ENCODE measurements at regions not wholly inside any gene's neighbourhood (a gene's known extent, or its start where the extent isn't known, plus 50 kb on each side); places are given as distances from the start of the nearest gene placed in this dataset.
"Not testable (repeated sequence)": the region's sequence is repeated elsewhere in the genome, so short reads cannot be mapped to it uniquely, and the experiment has no call there.

DNA sequence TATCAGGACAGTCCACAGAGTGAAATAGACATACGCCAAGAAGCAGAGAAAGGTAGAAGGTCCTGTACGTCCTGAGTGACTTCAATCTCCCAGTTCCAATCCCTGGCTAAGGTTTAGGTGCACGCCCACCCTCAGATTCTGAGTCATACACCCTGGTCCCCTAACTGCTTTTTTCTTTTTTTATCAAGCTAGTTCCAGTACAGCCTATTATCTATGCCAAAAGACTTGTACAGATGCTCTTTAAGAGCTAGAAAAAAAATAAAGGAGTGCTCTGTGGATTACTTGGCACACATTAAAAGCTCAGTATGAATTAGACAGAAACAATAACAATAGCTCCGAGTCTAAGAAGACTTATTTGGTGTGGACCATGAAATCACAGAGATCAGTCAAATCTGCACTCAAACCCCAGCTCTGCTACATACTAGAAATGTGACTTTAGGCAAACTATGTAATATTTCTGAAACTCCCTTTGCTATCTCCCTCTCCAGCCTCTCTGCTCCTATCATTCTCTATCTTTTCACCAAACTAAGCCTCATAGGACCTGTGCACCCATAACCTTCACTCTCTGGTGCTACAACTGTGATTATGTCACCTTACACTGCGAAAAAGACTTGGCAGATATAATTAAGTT, 168.8 kb upstream of the KCTD7 start:
- H3K9ac ChIP-seq (ENCODE audit: low read depth, low read length); H3K27me3 ChIP-seq (ENCODE audit: insufficient read depth, low read length); H3K9me3 ChIP-seq (ENCODE audit: insufficient read depth, low read depth, low read length); H3K27ac ChIP-seq (ENCODE audit: low read depth, low read length); H3K36me3 ChIP-seq (ENCODE audit: insufficient read depth, low read length); H3K4me1 ChIP-seq (ENCODE audit: insufficient read depth, low read length); H3K4me3 ChIP-seq (ENCODE audit: low read length): not testable (repeated sequence)
- WGBS, result 94% methylated on average over 5 of the region's 5 CpGs

DNA sequence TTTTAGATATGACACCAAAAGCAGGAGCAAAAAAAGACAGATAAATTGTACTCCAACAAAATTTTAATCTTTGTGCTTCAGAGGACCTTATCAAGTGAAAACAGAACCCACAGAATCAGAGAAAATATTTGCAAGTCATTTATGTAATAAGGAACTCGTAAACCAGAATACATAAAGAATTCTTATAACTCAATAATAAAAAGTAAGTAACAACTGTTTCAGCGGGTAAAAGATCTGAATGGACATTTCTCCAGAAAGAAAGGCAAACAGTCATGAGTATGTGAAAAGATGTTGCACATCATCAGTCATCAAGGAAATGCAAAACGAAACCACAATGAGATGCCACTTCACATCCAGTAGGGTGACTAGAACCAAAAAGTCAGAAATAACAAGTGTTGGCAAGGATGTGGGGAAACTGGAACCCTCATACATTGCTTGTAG, 167.7 kb upstream of the KCTD7 start:
- 93% methylated on average over 2 of the region's 3 CpGs for WGBS
- no peak overlapping the region for H3K9ac ChIP-seq (ENCODE audit: low read depth, low read length)
- H3K4me1 ChIP-seq (ENCODE audit: insufficient read depth, low read length), result no peaks in the 10 kb centered on the region
- H3K36me3 ChIP-seq (ENCODE audit: insufficient read depth, low read length), result no peaks in the 10 kb centered on the region
- no peak overlapping the region for H3K27ac ChIP-seq (ENCODE audit: low read depth, low read length)
- H3K4me3 ChIP-seq (ENCODE audit: low read length), result no peak overlapping the region
- no peaks in the 10 kb centered on the region for H3K27me3 ChIP-seq (ENCODE audit: insufficient read depth, low read length)
- no peaks in the 10 kb centered on the region for H3K9me3 ChIP-seq (ENCODE audit: insufficient read depth, low read depth, low read length)

DNA sequence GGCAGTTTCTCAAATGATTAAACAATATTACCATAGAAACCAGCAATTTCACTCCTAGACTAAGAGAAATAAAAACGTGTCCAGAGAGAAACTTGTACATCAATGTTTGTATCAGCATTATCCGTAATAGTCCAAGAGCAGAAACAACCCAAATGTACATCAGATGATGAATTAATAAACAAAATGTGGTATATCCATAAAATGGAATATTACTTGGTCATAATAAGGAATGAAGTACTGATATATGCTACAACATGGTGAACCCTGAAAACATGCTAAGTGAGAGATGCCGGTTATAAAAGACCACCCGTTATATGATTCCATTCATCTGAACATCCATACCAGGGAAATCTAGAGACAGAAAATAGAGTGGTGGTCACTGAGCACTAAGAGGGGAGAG, 167.3 kb upstream of the KCTD7 start:
- not testable (repeated sequence) for H3K27ac ChIP-seq (ENCODE audit: low read depth, low read length); H3K9ac ChIP-seq (ENCODE audit: low read depth, low read length); H3K4me1 ChIP-seq (ENCODE audit: insufficient read depth, low read length); H3K9me3 ChIP-seq (ENCODE audit: insufficient read depth, low read depth, low read length); H3K4me3 ChIP-seq (ENCODE audit: low read length); H3K27me3 ChIP-seq (ENCODE audit: insufficient read depth, low read length); H3K36me3 ChIP-seq (ENCODE audit: insufficient read depth, low read length)
- WGBS, result 93% methylated on average over 2 of the region's 4 CpGs

DNA sequence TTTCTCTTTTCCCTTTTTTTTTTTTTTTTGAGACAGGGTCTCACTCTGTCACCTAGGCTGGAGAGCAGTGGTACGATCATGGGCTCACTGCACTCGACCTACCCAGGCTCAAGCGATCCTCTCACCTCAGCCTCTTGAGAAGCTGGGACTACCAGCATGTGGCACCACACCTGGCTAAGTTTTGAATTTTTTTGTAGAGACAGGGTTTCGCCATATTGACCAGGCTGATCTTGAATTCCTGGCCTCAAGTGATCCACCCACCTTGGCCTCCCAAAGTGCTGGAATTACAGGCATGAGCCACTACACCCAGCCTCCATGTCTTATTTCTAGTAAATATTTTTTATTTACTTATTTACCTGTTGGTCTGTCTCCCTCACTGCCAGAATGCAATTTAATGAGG, 165.8 kb upstream of the KCTD7 start:
- H3K27me3 ChIP-seq (ENCODE audit: insufficient read depth, low read length); H3K4me1 ChIP-seq (ENCODE audit: insufficient read depth, low read length); H3K4me3 ChIP-seq (ENCODE audit: low read length); H3K27ac ChIP-seq (ENCODE audit: low read depth, low read length); H3K9ac ChIP-seq (ENCODE audit: low read depth, low read length); H3K9me3 ChIP-seq (ENCODE audit: insufficient read depth, low read depth, low read length); H3K36me3 ChIP-seq (ENCODE audit: insufficient read depth, low read length): not testable (repeated sequence)
- 91% methylated on average over 4 of the region's 4 CpGs for WGBS

DNA sequence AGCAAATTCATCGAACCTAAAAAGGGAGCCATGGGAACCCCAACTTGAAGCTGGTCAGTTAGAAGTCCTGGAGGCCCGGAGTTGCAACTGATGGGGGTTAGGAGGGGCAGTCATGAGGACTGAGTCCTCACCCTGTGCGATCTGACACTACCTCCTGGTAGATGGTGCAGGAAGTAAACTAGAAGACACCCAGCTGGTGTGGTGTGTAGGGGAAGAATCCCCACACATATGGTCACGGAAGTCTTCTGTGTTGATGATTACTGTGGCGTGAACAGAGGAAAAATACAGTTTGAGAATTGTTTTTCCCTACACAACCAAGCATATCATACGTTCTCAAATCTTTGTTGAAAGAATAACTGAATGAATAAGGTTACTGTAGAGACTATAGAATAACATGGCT, 164.6 kb upstream of the KCTD7 start:
- Histone ChIP-seq H3K4me1 (ENCODE audit: insufficient read depth, low read length) (no peaks in the 10 kb centered on the region), H3K9ac (ENCODE audit: low read depth, low read length) (no peak overlapping the region), H3K27ac (ENCODE audit: low read depth, low read length) (no peak overlapping the region), H3K36me3 (ENCODE audit: insufficient read depth, low read length) (no peaks in the 10 kb centered on the region), H3K4me3 (ENCODE audit: low read length) (no peak overlapping the region), H3K9me3 (ENCODE audit: insufficient read depth, low read depth, low read length) (no peaks in the 10 kb centered on the region), H3K27me3 (ENCODE audit: insufficient read depth, low read length) (no peaks in the 10 kb centered on the region)
- WGBS, result 96% methylated on average over 3 of the region's 6 CpGs

DNA sequence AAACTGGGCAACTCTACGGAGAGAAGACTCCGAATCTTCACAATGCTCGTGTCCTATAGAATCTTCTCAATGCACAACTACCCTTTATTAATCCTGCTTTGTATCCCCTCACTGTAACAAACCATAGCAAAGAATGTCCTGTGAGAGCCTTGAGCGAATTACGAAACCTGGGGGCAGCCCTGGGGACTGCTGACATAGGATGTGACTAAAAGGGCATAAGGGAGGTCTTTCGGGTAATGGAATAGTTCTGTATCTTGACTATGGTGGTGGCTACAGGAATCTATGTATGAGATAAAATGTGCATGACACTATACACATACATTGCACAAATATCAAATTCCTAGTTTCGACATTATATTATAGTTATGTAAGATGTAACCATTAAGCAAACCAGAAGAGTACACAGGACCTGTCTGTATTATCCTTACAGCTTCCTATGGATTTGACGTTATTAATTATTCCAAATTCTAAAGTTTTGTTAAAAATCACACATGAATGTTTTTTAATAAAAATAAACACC, 162.5 kb upstream of the KCTD7 start:
- Histone ChIP-seq H3K9me3 (ENCODE audit: insufficient read depth, low read depth, low read length) (no peaks in the 10 kb centered on the region), H3K27ac (ENCODE audit: low read depth, low read length) (no peak overlapping the region), H3K27me3 (ENCODE audit: insufficient read depth, low read length) (no peaks in the 10 kb centered on the region), H3K36me3 (ENCODE audit: insufficient read depth, low read length) (no peaks in the 10 kb centered on the region), H3K4me3 (ENCODE audit: low read length) (no peak overlapping the region), H3K4me1 (ENCODE audit: insufficient read depth, low read length) (no peaks in the 10 kb centered on the region), H3K9ac (ENCODE audit: low read depth, low read length) (no peak overlapping the region)
- WGBS, result 96% methylated on average over 6 of the region's 8 CpGs

DNA sequence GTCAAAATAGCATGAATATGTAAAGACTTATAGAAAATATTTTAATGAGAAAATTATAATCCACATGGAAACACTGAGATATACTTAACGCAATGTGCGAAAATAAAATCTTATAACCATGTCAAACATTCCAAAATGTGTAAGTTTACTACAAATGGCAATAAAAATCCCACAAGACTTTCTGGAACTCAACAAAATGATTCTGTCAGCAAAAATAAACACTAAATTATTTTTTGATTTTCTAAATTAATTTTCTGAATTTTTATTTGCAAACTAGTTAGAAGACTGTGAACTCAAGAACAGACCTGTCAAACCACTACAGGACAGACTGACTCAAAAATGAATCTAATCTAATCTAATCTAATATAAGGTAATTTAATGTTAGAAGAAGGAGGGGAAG, 160.8 kb upstream of the KCTD7 start:
- Histone ChIP-seq H3K9ac (ENCODE audit: low read depth, low read length) (no peak overlapping the region), H3K4me3 (ENCODE audit: low read length) (no peak overlapping the region), H3K4me1 (ENCODE audit: insufficient read depth, low read length) (no peaks in the 10 kb centered on the region), H3K36me3 (ENCODE audit: insufficient read depth, low read length) (no peaks in the 10 kb centered on the region), H3K9me3 (ENCODE audit: insufficient read depth, low read depth, low read length) (no peaks in the 10 kb centered on the region), H3K27ac (ENCODE audit: low read depth, low read length) (no peak overlapping the region), H3K27me3 (ENCODE audit: insufficient read depth, low read length) (no peaks in the 10 kb centered on the region)
- WGBS, result 98% methylated on average over 2 of the region's 2 CpGs

DNA sequence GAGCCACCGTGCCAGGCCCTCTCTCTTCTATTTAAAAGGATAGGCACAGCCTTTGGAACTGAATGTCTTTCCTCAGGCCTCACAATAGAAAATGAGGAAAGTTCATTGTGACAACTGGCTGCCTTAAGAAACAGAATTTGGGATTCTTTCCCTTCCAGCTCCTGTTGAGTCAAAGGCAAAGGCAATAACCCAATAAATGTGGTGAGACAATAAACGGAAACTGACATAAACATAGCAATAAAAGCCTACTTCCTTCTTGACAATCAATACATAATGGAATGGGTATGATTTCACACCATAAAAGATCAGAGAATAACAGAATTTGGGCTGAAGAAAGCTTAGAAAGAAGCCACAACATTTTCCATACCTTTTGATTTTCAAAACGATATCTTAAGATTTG, 155.6 kb upstream of the KCTD7 start:
- H3K9ac ChIP-seq (ENCODE audit: low read depth, low read length); H3K27me3 ChIP-seq (ENCODE audit: insufficient read depth, low read length); H3K4me3 ChIP-seq (ENCODE audit: low read length); H3K9me3 ChIP-seq (ENCODE audit: insufficient read depth, low read depth, low read length); H3K4me1 ChIP-seq (ENCODE audit: insufficient read depth, low read length); H3K27ac ChIP-seq (ENCODE audit: low read depth, low read length): not testable (repeated sequence)
- peaks cover 14% of the 10 kb centered on the region for H3K36me3 ChIP-seq (ENCODE audit: insufficient read depth, low read length)
- 92% methylated on average over 3 of the region's 3 CpGs for WGBS

DNA sequence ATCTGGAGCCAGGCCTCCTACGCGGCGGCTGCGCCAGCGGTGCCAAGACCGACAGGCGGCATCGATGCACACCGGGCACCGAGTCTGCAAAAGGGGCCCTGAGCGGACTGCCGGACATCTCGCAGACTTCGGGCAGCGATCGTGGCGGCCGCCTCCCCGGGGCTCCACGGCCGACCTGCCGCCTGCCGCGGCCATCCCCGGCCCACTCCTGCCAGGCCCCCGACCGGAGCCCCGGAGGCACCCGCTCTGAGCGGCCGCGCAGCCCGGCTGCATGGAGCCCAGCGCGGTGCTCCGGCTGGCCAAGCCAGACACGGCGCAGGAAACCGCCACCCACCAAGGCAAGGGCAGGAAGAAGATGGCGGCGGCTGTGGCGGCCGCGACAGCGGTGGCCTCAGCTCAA, 154.2 kb upstream of the KCTD7 start:
- H3K9me3 ChIP-seq (ENCODE audit: insufficient read depth, low read depth, low read length), result no peaks in the 10 kb centered on the region
- peaks cover 24% of the 10 kb centered on the region for H3K36me3 ChIP-seq (ENCODE audit: insufficient read depth, low read length)
- 94% methylated on average over 45 of the region's 45 CpGs for WGBS
- H3K27me3 ChIP-seq (ENCODE audit: insufficient read depth, low read length), result no peaks in the 10 kb centered on the region
- H3K9ac ChIP-seq (ENCODE audit: low read depth, low read length), result no peak overlapping the region
- H3K27ac ChIP-seq (ENCODE audit: low read depth, low read length), result no peak overlapping the region
- H3K4me1 ChIP-seq (ENCODE audit: insufficient read depth, low read length), result no peaks in the 10 kb centered on the region
- H3K4me3 ChIP-seq (ENCODE audit: low read length), result no peak overlapping the region

DNA sequence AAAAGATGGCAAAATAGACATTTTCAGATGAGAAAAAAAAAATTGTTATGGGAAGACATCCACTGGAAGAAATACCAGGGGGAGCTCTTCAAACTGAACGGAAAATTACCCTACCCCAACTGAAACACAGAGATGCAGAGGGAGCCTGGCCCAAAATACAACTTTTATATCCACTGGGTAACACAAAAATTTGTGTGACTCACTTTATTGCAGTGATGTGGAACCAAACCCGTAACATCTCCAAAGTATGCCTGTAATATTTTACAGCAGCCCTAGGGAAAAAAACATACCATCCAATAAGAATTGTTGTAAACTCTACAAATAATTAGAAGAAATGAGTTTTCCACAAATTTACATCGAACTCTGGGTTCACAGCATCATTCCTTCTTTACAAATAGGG, 152.6 kb upstream of the KCTD7 start:
- not testable (repeated sequence) for H3K27me3 ChIP-seq (ENCODE audit: insufficient read depth, low read length); H3K27ac ChIP-seq (ENCODE audit: low read depth, low read length); H3K4me1 ChIP-seq (ENCODE audit: insufficient read depth, low read length); H3K9ac ChIP-seq (ENCODE audit: low read depth, low read length); H3K9me3 ChIP-seq (ENCODE audit: insufficient read depth, low read depth, low read length); H3K4me3 ChIP-seq (ENCODE audit: low read length)
- peaks cover 35% of the 10 kb centered on the region for H3K36me3 ChIP-seq (ENCODE audit: insufficient read depth, low read length)
- WGBS, result 98% methylated on average over 2 of the region's 3 CpGs

DNA sequence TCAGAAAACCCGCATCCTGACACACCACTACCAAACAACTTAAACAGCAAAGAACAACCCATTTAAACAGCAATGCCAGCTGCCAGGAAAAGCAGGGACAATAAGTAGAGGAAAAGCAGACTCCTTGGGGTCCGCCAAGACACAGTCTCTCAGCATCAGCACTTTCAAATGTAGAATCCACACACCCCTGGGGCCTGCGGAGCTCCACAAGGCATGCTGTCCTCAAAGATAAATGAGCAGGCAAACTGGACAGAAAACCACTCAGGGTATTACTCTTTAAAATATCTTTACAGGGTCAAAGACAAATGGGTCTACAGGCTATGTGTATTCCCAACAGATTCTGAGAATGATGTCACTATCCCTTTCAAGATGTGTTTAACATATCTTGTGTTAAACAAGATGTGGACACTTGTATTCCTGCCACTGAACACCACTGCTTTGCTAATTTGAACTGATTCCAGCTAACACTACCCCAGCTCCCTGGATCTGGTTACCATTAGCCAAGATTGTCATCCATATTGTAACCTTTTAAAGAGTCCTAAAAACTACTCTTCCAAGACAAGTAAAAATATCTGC, 150.8 kb upstream of the KCTD7 start:
- H3K9me3 ChIP-seq (ENCODE audit: insufficient read depth, low read depth, low read length); H3K9ac ChIP-seq (ENCODE audit: low read depth, low read length); H3K4me3 ChIP-seq (ENCODE audit: low read length); H3K27ac ChIP-seq (ENCODE audit: low read depth, low read length); H3K4me1 ChIP-seq (ENCODE audit: insufficient read depth, low read length); H3K27me3 ChIP-seq (ENCODE audit: insufficient read depth, low read length): not testable (repeated sequence)
- 85% methylated on average over 2 of the region's 3 CpGs for WGBS
- H3K36me3 ChIP-seq (ENCODE audit: insufficient read depth, low read length), result peaks cover 42% of the 10 kb centered on the region

DNA sequence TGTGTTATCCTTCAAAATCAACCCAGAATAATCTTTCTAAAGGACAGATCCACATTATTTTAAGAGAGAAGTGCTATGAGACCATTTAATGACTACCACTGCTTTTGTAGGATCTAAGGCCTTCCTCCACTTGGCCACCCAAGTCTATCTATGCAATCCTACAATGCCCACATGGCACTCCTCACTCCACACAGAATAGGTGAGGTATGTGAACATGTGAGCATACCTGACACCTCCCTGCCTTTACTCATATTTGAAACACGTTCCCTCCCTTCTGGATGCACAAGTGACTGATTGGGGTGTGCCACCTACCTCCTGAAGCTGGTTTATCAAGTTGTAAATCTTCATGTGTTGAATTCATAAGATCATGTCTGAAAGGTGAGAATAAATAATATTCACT, 147.5 kb upstream of the KCTD7 start:
- no CpG with 5 or more reads among the region's 1 CpG for WGBS
- not testable (repeated sequence) for H3K27ac ChIP-seq (ENCODE audit: low read depth, low read length); H3K9ac ChIP-seq (ENCODE audit: low read depth, low read length); H3K27me3 ChIP-seq (ENCODE audit: insufficient read depth, low read length); H3K4me3 ChIP-seq (ENCODE audit: low read length); H3K4me1 ChIP-seq (ENCODE audit: insufficient read depth, low read length); H3K9me3 ChIP-seq (ENCODE audit: insufficient read depth, low read depth, low read length)
- peaks cover 34% of the 10 kb centered on the region for H3K36me3 ChIP-seq (ENCODE audit: insufficient read depth, low read length)

All from HUES64 (cell line).